NCI-H82 (cell line): ENCODE measurements at regions not wholly inside any gene's neighbourhood (a gene's known extent, or its start where the extent isn't known, plus 50 kb on each side); places are given as distances from the start of the nearest gene placed in this dataset.
A peak's percentile ranks its signal among the peaks of the same experiment; 100 is the strongest.

Experiments
- DNase-seq: peaks from one replicate; lab custom pipeline; 2025; lab: John Stamatoyannopoulos, UW

DNA sequence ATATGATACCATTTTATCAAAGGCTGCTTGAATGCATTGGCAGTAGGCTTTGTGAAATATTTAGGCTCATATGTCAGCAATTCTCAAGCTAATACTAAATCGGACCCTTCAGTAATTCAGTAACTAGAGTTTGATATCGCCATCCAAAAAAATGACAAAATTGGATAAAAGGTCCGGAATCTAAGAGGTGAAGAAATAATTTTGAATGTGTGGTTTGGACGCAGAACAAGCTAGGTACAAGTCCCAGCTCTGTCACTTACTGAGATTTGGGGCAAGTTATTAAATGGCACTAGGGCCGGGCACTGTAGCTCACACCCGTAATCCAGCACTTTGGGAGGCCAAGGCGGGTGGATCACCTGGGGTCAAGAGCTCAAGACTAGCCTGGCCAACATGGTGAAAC is 956.5 kb downstream of the CDH11 start:
- DNase-seq = no peak

DNA sequence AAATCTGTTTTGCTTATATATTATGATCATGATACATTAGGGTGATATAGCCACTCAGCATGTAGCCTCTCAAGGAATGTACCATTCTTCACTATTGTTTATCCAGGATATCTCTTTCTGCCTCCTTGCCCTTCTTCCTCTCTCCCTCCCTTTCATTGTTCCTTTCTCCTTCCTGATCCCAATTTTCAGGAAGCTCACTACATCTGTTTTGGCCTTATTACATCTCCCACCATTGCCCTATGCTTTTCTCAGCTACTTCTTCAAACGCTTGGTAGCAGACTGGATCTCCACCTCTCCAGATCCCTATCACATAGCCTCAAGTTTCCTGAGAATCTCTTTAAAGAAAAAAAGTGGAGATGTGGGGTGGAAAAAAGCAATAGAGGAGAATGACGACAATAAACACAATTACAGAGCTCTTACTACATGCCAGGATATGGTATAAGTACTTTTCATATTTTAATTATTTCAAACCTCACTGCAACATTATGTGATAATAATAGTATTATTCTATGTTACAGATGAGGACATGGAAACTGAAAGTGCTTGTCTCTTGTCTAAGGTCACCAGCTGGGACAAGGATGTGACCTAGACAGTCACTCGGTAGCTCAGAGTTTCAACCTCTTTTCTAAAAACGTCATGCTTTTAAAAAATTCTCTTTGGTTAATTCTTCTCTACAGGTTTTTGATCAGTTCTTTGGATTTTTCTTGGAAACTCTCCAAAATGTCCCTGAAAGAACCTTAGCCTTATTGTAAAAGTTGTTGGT is 959.1 kb downstream of the CDH11 start:
- DNase-seq = no peak

DNA sequence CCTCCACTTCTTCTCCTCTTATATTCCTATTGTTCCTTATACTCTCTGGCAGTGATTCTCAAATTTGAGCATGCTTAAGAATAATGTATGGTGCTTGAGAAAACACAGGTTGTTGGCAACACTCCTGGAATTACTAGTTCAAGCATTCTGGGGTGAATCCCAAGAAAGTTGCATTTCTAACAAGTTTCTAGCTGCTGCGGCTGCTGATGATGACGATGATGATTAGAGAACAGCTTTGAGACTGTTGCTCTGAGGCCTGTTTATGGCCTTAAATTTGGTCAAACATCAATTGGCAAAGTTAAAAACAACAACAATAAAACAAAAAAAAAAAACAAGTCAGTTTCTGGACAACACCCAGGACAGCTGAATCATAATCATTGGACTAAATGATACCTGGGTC is 961.9 kb downstream of the CDH11 start:
- no peak for DNase-seq

DNA sequence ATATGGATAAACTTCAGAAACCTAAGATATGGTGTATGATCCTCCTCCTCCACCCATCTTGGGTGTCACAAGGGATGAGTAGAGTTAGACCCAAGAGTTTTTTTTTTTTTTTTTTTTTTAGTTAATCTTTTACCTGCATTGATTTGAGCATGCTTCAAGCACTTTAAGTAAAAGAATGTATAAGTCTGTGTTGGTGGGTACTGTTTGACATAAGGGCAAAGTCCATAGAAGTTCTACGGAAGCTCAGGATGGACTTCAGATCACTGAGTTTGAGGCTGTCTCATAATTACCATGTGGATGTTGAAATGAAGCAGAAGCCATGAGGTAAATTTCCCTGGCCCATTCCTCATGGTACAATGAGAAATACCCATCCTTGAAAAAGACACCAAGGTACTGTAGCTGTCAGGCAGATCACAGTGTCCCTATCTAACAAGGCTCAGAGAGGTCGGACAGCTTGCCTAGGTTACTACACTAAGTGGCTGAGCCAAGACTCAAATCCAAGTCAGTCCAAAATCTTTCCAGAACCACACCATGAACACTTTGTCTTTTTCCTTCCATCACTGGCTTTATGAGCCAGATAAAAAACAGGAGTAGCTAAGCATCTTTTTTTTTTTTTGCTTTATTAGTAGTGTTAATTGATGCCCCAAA is 962.8 kb downstream of the CDH11 start:
- DNase-seq = no peak

DNA sequence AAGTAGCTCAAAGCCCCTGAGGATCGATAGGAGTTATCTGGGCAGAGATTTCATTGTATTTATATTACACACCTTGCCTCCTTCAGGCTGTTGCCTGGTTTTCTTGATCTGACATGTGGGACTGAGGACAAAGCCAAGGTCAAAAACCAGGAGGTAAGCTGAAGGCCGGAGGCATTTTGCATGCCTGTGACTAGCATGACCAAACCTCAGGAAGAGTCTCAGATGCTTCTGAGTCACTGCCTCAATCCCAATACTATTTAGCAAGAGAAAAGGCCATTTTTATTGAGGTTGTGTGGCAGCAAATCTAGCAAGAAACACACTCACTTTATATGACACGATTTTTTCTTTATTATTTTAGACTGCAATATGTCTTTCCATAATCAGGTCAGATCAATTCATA is 968.1 kb downstream of the CDH11 start:
- DNase-seq = peak; percentile 26

DNA sequence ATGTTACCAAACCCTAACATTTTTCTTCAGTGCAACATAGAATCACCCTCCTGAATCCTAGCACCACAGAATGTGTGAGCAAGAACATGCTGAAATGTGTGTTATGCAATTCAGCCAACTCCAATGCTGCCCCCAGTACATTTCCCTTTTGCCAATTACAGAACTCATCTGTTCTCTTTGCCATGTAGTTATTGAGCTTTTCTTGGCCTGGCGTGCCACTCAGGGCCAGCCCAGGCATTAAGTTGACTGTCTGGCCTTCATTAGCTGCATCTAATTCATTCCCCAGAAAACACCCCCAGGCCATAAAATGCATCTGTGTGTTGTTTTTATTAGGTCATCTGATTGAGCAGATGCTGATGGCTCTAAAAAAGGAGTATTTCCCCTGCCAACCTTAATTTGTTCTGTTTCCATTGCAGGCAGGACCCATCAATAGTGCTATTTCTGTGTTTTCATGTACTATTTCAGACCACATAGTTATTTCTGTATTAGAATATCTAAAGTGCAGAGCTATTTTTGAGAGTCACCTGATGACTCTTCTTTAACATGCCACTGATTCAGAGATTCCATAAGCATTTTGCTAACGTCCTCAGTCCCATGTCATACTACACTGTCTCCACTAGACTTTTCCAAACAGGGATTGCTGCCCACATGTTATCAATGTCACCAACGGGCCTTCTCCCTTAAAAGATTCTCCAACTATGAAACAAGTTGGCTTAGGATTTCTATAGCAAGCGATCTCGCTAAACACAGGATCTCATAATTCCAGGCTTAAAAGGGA is 969.7 kb downstream of the CDH11 start:
- DNase-seq = no peak

DNA sequence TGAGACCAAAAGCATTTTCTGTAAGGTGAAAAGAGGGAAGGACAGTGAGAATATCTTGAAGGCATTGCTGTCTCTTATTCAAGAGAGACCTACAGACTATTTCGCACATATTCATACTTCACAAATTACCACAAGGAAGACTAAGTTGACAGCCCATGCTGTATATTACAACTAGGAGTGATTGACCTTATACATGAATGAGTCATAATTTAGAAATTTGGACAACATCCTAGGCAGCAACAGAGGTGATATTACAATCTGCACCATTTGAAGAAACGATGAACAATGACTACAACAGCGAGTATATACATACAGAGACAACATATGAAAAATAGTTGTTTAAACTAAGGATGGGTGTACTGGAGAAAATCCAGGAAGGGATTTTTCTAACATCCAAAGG is 971.7 kb downstream of the CDH11 start:
- no peak for DNase-seq

DNA sequence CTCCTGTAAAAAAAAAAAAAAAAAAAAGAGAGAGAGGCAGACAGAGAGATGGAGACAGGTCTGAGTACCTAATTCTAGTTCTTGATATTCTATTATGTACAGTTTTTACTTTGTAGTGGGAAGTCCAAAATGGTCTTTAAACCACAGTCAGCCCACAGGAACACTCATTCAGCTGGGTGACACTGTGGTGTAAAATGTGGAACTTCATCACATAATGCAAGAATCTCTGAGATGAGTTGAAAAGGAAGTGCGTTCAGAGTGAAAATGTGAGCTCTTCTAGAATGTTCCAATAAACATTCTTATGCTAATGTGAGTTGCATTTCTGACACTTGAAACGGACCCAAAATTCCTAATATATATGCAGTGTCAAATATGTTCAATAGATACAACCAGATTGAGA is 972.1 kb downstream of the CDH11 start:
- DNase-seq = no peak

DNA sequence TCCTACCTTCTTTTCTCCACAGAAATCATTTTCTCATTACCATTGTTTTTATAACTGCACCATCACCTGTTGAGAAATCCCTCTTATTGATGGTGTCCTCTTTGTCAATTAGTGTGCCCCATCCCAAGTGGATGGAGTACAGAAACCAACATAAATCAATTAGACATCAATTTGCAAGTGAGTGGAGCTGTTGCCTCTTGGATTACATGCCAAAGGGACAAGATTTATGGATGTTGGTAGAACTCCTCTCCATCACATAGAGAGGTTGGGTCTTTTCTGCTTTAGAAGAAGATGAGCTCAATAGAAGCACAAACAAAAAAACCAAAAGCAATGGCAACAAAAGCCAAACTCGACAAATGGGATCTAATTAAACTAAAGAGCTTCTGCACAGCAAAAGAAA is 973.5 kb downstream of the CDH11 start:
- no peak for DNase-seq

DNA sequence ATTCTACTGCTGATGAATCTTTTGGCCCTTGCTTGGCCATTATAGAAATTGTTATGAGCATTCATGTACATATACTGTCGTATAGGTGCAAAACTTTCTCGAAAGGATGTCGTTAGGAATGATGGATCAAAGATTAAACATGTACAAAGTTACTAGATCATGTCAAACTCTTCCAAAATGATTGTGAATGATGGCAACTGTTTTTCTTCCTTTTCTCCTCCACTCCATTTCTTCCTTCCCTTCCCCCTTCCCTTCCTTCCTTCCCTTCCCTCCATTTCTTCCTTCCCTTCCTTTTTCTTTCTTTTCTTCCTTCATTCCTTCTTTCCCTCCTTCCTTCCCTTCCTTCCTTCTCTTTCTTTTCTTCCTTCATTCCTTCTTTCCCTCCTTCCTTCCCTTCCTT is 973.9 kb downstream of the CDH11 start:
- no peak for DNase-seq

DNA sequence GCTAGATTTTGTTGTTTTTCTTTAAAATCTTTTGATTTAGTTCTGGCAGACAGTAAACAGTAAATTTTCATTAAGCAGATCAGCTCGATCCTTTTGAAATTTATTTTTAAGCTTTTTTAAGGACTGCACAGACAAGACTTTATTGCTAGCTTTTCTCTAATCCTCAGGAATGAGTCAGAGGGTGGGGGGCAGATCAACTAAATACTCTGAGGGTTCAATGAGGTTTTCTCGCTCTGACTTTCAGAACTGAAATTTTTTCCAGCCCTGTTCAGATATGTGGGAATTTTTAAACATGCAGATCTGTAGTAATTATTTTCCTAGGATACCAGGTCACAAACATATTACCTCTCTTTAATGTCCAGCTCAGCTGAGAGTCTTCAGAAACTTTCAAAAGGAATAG is 977.2 kb downstream of the CDH11 start:
- no peak for DNase-seq

DNA sequence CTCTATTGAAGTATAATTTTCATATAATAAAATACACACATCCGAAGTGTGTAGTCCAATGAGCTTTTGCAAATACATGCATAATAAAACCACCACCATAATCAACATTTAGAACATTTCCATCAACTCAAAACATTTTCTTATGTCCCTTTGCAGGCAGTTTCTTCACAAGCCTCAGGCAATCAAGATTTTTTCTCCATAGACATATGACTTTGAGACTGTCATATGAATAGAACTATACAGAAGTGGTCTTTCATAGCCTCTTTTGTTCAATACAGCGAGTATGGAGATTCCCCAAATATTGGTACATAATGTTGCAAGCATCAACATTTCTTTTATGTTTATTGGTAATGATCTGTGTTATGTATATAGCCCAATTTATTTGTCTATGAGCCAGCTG is 983.2 kb downstream of the CDH11 start:
- no peak for DNase-seq

DNA sequence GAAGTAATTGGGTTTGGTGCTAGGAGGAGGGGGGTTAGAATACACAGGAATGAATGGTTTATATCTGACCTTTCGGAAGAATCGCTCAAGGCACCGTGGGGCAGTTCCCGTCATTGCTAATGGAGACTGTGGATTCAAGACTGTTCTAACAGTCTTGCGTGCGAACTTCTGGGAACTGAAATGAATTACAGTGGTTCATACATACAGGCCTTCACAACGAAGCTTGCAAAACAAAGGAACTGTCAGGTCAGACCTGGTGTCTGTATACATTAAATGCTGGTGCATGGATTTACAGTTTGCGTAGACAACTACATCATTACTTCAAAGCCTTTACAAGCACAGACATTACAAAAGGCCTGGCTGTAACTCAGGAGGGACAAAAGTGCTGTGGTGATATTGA is 983.9 kb downstream of the CDH11 start:
- no peak for DNase-seq

DNA sequence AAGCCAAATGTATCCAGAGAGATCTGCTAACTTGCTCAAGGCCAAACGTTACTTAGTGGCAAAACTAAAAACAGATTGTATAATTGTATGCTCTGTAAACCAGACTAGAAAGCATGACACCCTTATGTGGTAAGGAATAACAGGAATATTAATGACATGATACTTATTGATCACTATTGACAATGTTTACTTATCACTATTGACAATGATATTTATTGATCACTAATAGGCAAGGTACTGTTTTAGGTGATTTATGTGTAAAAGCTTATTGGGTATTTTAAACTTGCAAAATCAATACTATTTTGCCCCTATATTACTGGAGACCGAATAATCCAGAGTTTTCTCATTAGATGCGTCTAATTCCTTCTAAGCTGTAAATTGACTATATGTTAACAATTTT is 985.1 kb downstream of the CDH11 start:
- no peak for DNase-seq

DNA sequence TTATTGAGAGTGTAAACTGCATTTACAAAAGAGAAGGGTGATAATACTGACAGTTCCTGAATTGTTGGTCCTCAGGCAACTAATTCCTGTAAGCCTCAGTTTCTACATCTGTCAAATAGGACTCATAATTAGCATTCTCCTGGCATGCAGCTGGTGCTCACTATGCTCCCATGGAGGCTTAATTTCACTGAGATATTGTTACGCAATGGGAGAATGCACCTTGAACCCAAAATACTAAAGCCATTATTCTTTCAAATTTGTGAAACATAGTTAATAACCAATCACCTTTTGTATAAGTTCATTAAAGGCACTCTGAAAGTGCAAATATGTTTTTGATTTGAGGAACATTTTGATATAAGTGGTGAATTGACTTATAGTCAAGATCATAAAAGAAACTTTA is 985.5 kb downstream of the CDH11 start:
- DNase-seq = no peak

DNA sequence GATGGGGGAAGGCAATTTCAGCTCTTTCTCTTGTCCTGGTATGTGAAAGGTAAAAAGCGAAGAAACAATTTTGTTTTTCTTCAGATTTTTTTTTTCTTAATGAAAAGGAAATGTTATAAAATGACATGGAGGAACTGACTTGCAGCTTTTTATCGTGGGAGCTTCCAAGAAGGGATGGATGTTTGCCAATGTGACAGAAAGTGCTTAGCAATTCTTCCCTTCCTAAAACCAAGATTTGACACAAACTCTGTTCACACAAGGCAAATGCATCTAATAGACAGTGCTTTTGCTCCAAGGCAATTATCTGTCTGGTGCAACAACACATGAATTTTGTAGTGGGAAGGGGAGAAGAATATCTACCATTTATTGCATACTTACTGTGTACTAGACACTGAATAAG is 988.5 kb downstream of the CDH11 start:
- DNase-seq = no peak

DNA sequence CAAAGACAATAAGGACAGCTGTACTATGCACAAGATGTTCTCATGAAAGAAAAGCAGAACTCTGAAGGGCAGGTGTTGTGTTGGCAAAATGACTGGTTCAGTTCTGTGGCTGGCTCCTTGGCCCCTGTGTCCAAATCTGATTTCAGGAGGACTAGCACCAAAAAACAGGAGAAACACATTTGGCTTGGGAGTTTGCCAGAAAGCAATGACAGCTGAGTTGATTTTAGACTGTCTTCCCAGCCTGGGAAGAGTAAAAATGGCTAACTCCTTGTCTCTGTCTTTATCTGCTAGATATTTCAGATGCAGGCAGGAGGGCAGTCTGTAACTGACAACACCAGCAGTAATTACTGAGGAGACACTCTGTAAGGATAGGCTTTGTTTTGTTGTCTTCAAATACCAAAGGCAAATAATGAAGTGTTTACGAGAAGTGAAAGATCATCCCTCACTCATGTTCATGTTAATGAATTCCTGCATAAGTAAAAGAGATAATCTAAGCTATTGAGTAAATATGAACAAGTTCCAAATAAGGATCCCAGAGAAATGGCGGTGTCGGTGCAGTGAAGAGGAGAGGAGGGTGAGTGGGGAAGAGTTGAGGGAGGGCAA is 989.0 kb downstream of the CDH11 start:
- no peak for DNase-seq

DNA sequence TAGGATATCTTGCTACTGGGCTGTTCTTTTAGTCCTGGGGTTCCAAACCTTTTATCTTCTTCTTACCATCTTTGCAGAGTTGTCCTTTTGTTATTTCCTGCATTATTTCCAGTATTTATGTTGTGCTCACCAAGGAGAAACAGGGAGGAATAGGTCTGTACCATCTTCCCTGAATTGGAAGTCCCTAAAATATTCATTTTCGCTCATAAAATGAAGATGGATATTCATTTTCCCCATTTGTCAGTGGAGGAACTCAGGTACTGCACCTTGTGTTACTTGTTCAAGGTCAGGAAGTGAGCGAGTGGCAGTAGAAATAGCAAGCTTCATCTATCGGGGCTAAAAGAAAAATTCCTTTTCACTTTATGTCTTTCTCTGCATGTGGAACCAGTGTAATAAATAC is 989.7 kb downstream of the CDH11 start:
- no peak for DNase-seq

DNA sequence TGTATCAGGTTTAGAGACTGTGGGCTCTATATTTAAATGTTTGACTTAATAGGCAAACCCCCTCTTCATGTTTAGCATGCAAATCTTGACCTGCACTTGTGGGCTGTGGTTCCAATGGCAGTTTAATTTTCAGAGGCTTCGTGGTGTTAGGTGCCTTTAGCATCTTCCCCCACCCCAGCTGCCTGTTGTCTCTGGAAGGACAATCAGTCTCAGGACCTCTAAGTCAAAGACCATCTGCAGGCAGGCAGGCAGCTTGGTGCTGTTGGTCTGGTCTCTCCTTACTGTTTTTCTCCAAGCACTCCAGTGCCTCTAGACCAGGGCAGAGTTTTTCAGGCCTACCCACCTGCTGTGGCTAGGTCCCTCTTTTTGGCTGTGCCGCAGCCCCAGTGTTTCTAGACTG is 990.4 kb downstream of the CDH11 start:
- DNase-seq = no peak

DNA sequence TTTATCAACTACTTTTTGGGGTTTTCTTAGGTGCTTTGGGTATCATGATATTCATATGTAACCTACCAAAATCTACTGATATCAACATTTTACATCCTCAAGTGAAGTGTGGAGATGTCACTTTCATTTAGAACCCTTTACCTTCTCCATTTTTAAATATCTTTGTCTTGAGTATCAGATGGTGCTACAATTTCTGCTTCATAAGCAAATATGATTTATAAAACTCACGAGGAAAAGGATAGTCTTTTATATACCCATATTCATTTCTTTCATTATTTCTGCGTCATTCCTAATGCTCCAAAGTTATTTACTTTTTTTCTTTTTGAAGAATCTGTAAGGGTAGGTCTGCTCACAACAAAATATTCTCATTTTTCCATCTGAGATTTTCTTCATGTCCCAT is 991.7 kb downstream of the CDH11 start:
- no peak for DNase-seq

DNA sequence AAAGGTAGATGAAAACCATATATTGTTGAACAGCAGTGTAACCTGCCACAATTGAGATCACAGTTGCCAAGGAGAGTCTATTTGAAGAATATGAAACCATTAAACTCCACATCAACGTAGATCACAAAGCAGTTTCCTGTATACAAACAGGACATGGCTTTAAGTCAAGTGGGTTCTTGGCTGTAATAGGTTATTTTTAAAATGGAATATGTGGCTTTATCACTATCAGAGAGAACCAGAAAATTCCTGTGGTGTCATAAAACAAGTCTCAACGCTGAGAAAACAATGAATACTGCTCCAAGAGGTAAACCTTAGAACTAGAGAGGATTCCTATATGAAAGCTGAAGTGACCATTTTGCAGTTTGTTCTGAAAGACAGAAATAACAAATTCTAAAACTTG is 999.7 kb downstream of the CDH11 start:
- no peak for DNase-seq

DNA sequence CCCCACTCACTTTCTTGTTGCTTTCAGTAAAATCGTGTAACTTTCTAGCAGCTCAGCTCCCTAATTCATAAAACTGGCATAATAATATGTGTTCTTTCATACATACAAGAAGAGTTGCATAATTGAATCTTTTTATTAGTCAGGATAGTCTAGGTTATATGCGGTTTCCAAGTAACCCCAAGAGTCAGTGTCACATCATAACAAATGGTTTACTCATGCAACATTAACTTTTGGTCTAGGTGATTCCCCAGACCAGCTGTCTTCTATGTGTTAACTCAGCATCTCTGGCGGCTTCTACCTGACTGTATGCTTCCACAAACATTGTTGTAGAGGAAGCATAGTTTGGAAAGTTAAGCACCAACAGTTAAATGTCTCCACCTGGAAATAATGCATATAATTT is 1000.4 kb downstream of the CDH11 start:
- DNase-seq = no peak

DNA sequence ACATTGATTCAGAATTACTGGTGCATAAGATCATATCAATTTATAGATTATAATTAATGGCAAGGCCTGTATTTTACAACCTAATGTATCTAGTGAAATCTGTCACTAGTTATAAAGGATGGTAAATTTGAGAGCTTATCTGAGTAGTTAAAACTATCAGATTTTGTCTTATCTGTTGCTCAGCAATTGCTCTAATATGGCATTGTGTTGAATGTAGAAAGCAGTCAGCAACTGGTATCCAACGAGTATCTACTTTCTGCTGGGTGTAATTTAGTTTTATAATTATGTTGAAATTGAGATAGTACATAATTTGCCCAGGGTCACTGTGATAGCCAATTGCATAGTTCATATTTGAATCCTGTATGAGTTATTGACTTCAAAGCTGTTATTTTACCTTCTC is 1005.7 kb downstream of the CDH11 start:
- no peak for DNase-seq
